ENCODE measurements at regions not wholly inside any gene's neighbourhood (a gene's known extent, or its start where the extent isn't known, plus 50 kb on each side); places are given as distances from the start of the nearest gene placed in this dataset.

DNA sequence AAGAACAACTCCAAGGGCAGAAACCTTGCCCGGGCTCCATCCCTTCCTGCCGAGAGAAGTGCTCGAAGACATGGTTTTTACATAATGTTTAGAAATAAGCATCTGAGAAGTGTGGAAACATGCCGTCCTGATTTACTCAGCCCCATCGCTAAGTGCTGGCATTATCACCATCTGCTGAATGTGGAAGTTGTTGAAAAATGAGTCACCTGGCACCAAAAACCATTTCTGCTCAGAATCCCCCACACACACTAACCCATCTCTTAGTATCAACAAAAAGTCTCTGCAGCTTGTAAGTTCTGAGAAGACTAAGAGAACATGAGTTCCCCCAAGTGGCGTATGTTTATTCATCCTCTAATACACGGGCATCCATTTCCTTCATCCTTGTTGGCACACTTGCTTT, 51.0 kb upstream of the ARL8B start:
- no peak for DNase-seq

DNA sequence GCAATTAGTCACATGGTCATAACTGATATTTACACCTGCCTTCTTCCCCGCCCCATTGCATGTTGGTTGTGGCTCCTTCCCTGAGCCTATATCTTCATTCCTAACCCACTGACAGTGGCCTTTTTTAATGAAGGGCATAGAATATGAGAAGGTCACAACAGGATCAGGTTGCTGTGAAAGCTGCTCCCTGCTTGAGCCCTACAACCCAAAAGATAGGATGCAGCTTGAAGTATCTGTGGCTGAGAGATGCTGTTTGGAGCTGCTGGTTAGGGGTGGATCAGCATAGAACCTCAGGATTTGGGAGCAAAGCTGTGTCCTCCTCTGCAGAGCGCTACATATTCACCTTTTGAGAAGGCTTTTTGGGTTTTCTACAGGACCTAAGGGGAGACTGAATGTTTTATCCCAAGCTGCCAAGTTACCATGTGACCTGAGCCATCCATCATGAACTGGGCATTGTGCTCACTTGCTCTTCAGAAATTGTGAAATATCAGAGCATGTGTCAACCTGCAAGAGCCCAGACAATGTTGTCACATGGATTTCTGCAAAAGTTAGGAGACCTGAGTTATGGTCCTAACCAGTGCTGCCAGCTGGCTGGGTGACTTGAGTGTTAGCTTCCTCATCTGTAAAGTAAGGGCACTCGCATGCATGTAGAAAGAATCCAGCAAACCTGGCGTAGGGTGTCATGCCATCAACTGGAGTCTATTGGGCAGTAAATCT, 49.8 kb upstream of the ARL8B start:
- DNase-seq = no peak
